ENCODE measurements at regions not wholly inside any gene's neighbourhood (a gene's known extent, or its start where the extent isn't known, plus 50 kb on each side); places are given as distances from the start of the nearest gene placed in this dataset.
"Not testable (repeated sequence)": the region's sequence is repeated elsewhere in the genome, so short reads cannot be mapped to it uniquely, and the experiment has no call there.

DNA sequence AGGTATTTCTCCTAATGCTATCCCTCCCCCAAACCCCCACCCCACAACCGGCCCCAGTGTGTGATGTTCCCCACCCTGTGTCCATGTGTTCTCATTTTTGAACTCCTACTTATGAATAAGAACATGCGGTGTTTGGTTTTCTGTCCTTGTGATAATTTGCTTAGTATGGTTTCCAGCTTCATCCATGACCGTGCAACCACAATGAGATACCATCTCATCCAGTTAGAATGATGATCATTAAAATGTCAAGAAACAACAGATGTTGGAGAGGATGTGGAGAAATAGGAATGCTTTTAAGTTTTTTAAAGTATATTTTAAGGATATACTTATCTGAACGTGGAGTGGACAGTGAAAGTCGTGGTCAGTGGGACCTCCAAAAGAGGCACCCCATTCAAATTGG, 745.0 kb upstream of the AMELY start:
- DNase-seq (ENCODE audit: low read depth), result peak; percentile 3

- no peak for DNase-seq (ENCODE audit: low read depth)
These were observed 743.4 kb upstream of the AMELY start for GRCh38 chrY:7654985-7655384.

DNA sequence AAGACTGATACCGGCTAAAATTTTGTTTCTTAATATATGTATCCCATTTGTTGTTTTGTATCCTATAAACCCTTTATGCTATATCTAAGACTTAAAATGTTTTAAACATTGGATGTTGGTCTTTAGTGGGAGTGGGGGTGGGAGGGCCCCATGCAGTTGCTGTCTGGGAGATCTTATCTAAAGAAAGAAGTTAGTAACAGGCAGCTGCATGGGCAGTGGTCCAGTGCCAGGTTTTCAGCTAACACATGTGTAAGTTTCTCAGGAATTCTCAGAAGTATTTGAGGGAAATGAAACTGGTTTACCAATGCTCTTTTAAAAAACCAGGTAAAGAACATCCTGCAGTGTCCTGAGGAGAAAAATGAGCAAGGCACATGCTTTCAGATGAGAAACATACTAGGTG, 738.3 kb upstream of the AMELY start:
- not testable (repeated sequence) for DNase-seq (ENCODE audit: low read depth)

Data from ELR (cell line).